ENCODE measurements at regions not wholly inside any gene's neighbourhood (a gene's known extent, or its start where the extent isn't known, plus 50 kb on each side); places are given as distances from the start of the nearest gene placed in this dataset.

GRCh38 chr4:22020129-22020528 is 71.6 kb upstream of the KCNIP4 start:
- DNase-seq (ENCODE audit: low read depth): no peak

- no peak for DNase-seq (ENCODE audit: low read depth)
Observed at GRCh38 chr4:22019676-22020075, 71.1 kb upstream of the KCNIP4 start.

GRCh38 chr4:22014222-22014741 is 65.7 kb upstream of the KCNIP4 start:
- no peak for DNase-seq (ENCODE audit: low read depth)

GRCh38 chr4:22003878-22004277 is 55.3 kb upstream of the KCNIP4 start:
- no peak for DNase-seq (ENCODE audit: low read depth)
